Stimulated activated CD4-positive, alpha-beta T cell treated with anti-CD3 and anti-CD28 coated beads, TNF-alpha, amount 100 ng/mL, for 24 hours (primary cell): ENCODE measurements at regions not wholly inside any gene's neighbourhood (a gene's known extent, or its start where the extent isn't known, plus 50 kb on each side); places are given as distances from the start of the nearest gene placed in this dataset.

Experiments
- DNase-seq, 3 experiments: peaks; one replicate each; pipeline ENCODE4 v3.0.0-alpha.2; 2020; ENCODE audit warnings: low read depth in 3 of 3

- DNase-seq: no peak
These were observed 400.6 kb upstream of the CFAP20DC start for GRCh38 chr3:59450437-59450836.

GRCh38 chr3:59446775-59447465 lies 397.1 kb upstream of the CFAP20DC start:
- no peak for DNase-seq

GRCh38 chr3:59444676-59445075 lies 394.9 kb upstream of the CFAP20DC start:
- DNase-seq: no peak

GRCh38 chr3:59444294-59444671 lies 394.5 kb upstream of the CFAP20DC start:
- DNase-seq: no peak

- no peak for DNase-seq
These were observed 393.9 kb upstream of the CFAP20DC start for GRCh38 chr3:59443618-59444293.

GRCh38 chr3:59442046-59442445 lies 392.2 kb upstream of the CFAP20DC start:
- DNase-seq: no peak

GRCh38 chr3:59440285-59441028 lies 390.6 kb upstream of the CFAP20DC start:
- DNase-seq: no peak

- DNase-seq: no peak
These were observed 388.7 kb upstream of the CFAP20DC start for GRCh38 chr3:59438492-59438891.

GRCh38 chr3:59436164-59436958 lies 386.5 kb upstream of the CFAP20DC start:
- no peak for DNase-seq

GRCh38 chr3:59433546-59433945 lies 383.7 kb upstream of the CFAP20DC start:
- DNase-seq: no peak

- no peak for DNase-seq
These were observed 382.8 kb upstream of the CFAP20DC start for GRCh38 chr3:59432665-59433064.

GRCh38 chr3:59430341-59430740 lies 380.5 kb upstream of the CFAP20DC start:
- DNase-seq: no peak

GRCh38 chr3:59429198-59429597 lies 379.4 kb upstream of the CFAP20DC start:
- DNase-seq: no peak

- DNase-seq: no peak
These were observed 377.2 kb upstream of the CFAP20DC start for GRCh38 chr3:59426821-59427565.

GRCh38 chr3:59425942-59426341 lies 376.1 kb upstream of the CFAP20DC start:
- peak; percentile 22 to 46 (median 33) for DNase-seq

GRCh38 chr3:59425371-59425770 lies 375.5 kb upstream of the CFAP20DC start:
- DNase-seq: no peak

- DNase-seq: no peak
These were observed 374.6 kb upstream of the CFAP20DC start for GRCh38 chr3:59424268-59425010.

- no peak for DNase-seq
These were observed 373.9 kb upstream of the CFAP20DC start for GRCh38 chr3:59423707-59424106.

GRCh38 chr3:59422312-59422711 lies 372.5 kb upstream of the CFAP20DC start:
- DNase-seq: no peak

GRCh38 chr3:59418836-59419235 lies 369.0 kb upstream of the CFAP20DC start:
- DNase-seq: no peak

GRCh38 chr3:59412516-59412915 lies 362.7 kb upstream of the CFAP20DC start:
- no peak for DNase-seq
